ENCODE measurements at regions not wholly inside any gene's neighbourhood (a gene's known extent, or its start where the extent isn't known, plus 50 kb on each side); places are given as distances from the start of the nearest gene placed in this dataset.

DNA sequence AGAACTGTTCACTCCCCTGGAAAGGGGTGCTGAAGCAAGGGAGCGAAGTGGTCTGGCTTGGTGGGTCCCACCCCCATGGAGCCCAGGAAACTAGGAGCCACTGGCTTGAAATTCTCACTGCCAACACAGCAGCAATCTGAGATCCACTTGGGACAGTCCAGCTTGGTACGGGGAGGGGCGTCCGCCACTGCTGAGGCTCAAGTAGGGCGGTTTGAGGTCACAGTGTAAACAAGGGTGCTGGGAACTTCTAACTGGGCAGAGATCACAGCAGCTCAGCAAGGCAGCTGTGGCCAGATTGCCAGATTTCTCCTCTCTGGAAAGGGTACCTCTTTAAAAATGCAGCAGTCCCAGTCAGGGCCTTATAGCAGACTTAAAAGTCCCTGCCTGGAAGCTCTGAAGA lies 53.9 kb upstream of the GALNTL6 start:
- TF ChIP-seq, protein P1, sequence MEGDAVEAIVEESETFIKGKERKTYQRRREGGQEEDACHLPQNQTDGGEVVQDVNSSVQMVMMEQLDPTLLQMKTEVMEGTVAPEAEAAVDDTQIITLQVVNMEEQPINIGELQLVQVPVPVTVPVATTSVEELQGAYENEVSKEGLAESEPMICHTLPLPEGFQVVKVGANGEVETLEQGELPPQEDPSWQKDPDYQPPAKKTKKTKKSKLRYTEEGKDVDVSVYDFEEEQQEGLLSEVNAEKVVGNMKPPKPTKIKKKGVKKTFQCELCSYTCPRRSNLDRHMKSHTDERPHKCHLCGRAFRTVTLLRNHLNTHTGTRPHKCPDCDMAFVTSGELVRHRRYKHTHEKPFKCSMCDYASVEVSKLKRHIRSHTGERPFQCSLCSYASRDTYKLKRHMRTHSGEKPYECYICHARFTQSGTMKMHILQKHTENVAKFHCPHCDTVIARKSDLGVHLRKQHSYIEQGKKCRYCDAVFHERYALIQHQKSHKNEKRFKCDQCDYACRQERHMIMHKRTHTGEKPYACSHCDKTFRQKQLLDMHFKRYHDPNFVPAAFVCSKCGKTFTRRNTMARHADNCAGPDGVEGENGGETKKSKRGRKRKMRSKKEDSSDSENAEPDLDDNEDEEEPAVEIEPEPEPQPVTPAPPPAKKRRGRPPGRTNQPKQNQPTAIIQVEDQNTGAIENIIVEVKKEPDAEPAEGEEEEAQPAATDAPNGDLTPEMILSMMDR (conservative IDR thresholded peaks at IDR 0.05): no peak
- H3K9me3 Mint-ChIP-seq: peaks cover 4% of the 10 kb centered on the region
- no peak for DNase-seq
- Histone ChIP-seq H3K4me3 (ENCODE audit: low read length) (no peak overlapping the region), H3K9ac (ENCODE audit: extremely low read depth, low read length, poor library complexity, severe bottlenecking) (no peak overlapping the region), H3K27ac (ENCODE audit: low read depth, low read length) (no peak overlapping the region), H3K36me3 (ENCODE audit: control insufficient read depth, insufficient read depth, low read length) (no peaks in the 10 kb centered on the region), H3K4me1 (ENCODE audit: control insufficient read depth, insufficient read depth, low read length) (no peaks in the 10 kb centered on the region), H3K9me3 (ENCODE audit: control insufficient read depth, low read length) (no peaks in the 10 kb centered on the region), H3K27me3 (ENCODE audit: control insufficient read depth, insufficient read depth, low read length, poor library complexity, severe bottlenecking) (no peaks in the 10 kb centered on the region)
- no peak overlapping the region for H3K27ac Mint-ChIP-seq
- H3K27me3 Mint-ChIP-seq (ENCODE audit: insufficient read depth): no peaks in the 10 kb centered on the region
- H3K36me3 Mint-ChIP-seq (ENCODE audit: low read depth): no peaks in the 10 kb centered on the region
- 90 to 100% methylated on average over 5 of the region's 5 CpGs for WGBS, 2 experiments (ENCODE audit: insufficient coverage in 1 of 2, insufficient read length in 1 of 2)
- H3K4me3 Mint-ChIP-seq: no peak overlapping the region
- no peaks in the 10 kb centered on the region for H3K4me1 Mint-ChIP-seq

DNA sequence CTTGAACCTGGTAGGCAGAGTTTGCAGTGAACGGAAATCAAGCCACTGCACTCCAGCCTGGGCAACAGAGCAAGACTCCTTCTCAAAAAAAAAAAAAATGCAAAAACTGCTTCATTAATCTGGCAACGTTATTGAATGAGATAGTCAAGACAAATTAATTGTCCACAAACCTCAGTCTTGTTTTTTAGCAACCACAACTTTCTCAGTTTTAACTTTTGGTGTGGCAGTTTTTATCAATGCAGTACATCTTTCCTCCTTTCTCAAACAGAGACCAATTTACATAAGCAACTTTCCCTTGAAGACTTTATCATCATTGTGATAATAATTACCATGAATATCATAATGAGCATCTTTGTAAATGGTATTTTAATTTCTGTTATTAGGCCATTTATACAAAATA lies 61.7 kb upstream of the GALNTL6 start:
- Mint-ChIP-seq H3K27me3 (ENCODE audit: insufficient read depth) (no peaks in the 10 kb centered on the region), H3K4me3 (no peak overlapping the region), H3K9me3 (no peaks in the 10 kb centered on the region), H3K36me3 (ENCODE audit: low read depth) (no peaks in the 10 kb centered on the region), H3K4me1 (no peaks in the 10 kb centered on the region), H3K27ac (no peak overlapping the region)
- no peaks in the 10 kb centered on the region for H3K4me1 ChIP-seq (ENCODE audit: control insufficient read depth, insufficient read depth, low read length)
- 87 to 90% methylated on average over 1 to 2 of the region's 2 CpGs for WGBS, 2 experiments (ENCODE audit: insufficient coverage in 1 of 2, insufficient read length in 1 of 2)
- no peak for DNase-seq
- H3K36me3 ChIP-seq (ENCODE audit: control insufficient read depth, insufficient read depth, low read length): no peaks in the 10 kb centered on the region
- no peaks in the 10 kb centered on the region for H3K9me3 ChIP-seq (ENCODE audit: control insufficient read depth, low read length)
- H3K9ac ChIP-seq (ENCODE audit: extremely low read depth, low read length, poor library complexity, severe bottlenecking): no peak overlapping the region
- no peak overlapping the region for H3K27ac ChIP-seq (ENCODE audit: low read depth, low read length)
- no peak overlapping the region for H3K4me3 ChIP-seq (ENCODE audit: low read length)
- H3K27me3 ChIP-seq (ENCODE audit: control insufficient read depth, insufficient read depth, low read length, poor library complexity, severe bottlenecking): no peaks in the 10 kb centered on the region
- TF ChIP-seq, protein P1 (conservative IDR thresholded peaks at IDR 0.05): no peak

DNA sequence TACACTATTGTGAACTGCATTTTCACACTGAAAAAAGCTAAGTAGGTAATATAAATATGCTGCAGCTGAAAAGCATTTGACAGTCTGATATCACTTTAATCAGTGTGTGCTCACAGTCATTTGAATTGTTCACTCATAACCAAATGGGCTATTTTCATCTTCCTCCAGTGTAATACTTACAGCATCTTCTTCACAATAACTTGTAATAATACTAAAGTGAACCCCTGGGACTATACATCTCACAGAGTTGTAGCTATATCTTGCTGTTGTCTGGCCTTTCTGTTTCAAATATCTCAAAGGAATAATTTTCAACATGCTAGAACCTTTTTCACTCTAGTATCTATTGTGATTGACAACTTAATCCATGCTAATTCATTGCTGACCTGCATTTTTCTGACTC lies 66.8 kb upstream of the GALNTL6 start:
- Histone ChIP-seq H3K9ac (ENCODE audit: extremely low read depth, low read length, poor library complexity, severe bottlenecking) (no peak overlapping the region), H3K27me3 (ENCODE audit: control insufficient read depth, insufficient read depth, low read length, poor library complexity, severe bottlenecking) (no peaks in the 10 kb centered on the region), H3K27ac (ENCODE audit: low read depth, low read length) (no peak overlapping the region), H3K4me1 (ENCODE audit: control insufficient read depth, insufficient read depth, low read length) (no peaks in the 10 kb centered on the region), H3K9me3 (ENCODE audit: control insufficient read depth, low read length) (no peaks in the 10 kb centered on the region), H3K4me3 (ENCODE audit: low read length) (no peak overlapping the region), H3K36me3 (ENCODE audit: control insufficient read depth, insufficient read depth, low read length) (no peaks in the 10 kb centered on the region)
- DNase-seq: no peak
- no peak overlapping the region for H3K27ac Mint-ChIP-seq
- H3K36me3 Mint-ChIP-seq (ENCODE audit: low read depth): no peaks in the 10 kb centered on the region
- H3K9me3 Mint-ChIP-seq: no peaks in the 10 kb centered on the region
- no peaks in the 10 kb centered on the region for H3K27me3 Mint-ChIP-seq (ENCODE audit: insufficient read depth)
- TF ChIP-seq, protein P1 (conservative IDR thresholded peaks at IDR 0.05): no peak
- no peak overlapping the region for H3K4me3 Mint-ChIP-seq
- no peaks in the 10 kb centered on the region for H3K4me1 Mint-ChIP-seq
